CD4-positive, alpha-beta T cell treated with Interleukin-15 for 4 hours (primary cell): ENCODE measurements at regions not wholly inside any gene's neighbourhood (a gene's known extent, or its start where the extent isn't known, plus 50 kb on each side); places are given as distances from the start of the nearest gene placed in this dataset.

Source experiments
- DNase-seq: peaks from one replicate; pipeline ENCODE4 v3.0.0-alpha.2; 2020; ENCODE audit warnings: low spot score

DNA sequence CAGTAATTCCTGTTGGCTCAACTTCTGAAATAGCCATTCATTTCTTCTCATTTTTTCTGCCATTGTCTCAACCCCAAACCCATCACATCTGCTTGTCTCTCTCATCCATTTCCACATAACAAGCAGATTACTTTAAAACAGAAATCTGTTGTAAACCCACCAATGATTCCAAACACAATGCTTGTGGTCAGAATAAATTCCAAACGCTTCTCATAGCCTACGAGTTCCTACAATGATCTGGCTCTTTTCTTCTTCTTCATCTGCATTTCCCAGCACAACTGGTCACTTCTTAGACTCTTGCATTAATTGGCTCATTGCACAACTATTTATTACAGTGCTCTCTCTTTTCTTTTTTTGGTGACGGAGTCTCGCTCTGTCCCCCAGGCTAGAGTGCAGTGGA is 364.1 kb downstream of the GATA3 start:
- no peak for DNase-seq

DNA sequence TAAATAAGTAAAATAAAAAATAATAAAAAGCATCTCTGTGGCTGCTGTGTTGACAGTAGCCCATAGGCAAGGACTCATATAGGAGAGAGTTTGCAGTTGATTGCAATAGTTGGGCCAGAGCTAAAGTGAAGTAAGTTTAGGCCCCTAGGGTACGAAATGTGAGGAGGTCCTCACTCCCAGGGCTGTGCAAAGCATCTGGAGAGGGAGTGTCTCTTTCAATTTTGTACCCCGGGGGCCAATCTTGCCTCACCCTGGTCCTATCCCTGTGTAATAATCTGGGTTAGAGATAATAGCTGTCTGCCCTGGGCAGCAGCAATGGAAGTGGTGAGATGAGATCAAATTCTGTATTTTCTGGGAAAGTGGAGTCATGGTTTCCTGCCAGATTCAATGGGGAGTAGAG is 365.7 kb downstream of the GATA3 start:
- DNase-seq, result no peak

DNA sequence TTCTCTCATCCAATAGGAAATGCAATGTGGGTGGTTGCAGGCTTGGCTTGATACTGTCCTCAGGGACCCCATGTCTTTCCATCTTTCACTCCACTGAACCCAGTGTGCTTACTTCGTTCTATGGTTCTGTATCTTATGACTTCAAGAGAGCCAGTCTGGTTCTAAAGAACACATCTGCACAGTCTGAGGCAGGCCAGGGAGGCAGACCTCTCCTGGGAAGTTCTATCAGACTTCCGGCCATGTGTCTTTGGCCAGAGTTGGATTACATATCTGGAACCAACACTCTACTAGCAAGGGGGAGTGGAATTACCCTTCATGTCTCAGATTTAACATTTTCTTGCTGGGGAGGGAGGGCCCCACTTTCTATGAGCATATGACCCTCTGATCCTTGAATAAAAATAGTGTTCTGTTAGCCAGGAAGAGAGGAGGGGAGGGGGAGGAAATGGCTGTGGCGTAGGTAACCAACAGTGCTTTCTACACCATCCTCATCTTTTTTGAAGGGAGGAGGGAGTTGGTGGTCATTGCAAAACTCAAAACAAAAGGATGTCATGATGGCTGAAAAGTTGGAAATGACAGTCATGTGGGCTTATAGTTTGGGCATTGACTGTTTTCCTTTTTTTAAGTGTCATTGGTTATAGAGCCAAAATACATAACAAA is 370.2 kb downstream of the GATA3 start:
- no peak for DNase-seq

DNA sequence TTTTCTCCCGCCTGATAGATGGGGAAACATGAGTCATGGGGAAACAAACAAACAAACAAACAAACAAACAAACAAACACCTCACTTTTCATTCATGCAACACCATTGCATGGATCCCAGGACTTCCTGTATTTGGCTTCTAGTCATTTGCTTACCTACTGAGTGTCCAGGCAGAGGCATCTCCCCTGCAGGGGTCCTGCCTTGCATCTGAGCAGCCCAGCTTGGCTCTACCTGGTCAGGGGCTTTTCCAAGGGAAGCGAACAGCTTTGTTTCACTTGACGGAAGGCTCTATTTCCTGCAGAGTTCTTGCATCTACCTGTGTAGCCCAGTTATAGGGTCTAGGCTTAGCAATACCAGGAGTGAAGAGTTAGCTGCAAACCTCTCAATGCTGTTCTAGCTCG is 374.2 kb downstream of the GATA3 start:
- DNase-seq, result no peak

DNA sequence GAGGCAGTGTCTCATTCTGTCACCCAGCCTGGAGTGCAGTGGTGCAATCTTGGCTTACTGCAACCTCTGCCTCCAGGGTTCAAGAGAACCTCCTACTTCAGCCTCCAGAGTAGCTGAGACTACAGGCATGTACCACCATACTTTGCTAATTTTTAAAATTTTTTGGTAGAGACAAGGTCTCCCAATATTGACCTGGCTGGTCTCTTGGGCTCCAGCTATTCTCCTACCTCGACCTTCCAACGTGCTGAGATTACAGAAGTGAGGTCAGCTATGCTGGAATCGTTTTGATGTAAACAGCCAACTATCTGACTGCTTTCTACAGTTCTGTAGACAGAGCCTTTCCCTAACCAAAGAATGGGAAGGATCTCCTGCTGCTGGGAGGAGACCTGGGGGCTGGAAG is 375.8 kb downstream of the GATA3 start:
- no peak for DNase-seq

DNA sequence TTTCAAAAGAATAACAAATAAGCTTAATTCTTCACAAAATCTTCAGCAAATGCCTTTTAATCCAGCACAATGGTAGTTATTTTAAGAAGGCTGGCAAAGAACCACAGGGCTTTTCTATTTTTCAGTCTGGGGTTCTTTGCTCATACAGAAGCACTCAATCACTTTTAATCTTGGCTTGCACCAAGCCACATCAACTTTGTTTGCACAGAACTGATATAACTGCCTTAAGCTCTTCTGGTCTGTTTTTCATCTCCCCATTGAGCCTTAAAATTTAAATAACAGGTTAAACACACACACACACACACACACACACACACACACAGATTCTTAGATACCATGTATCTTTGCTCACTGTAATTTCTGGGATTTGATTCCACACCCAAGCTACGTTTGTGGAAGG is 377.0 kb downstream of the GATA3 start:
- DNase-seq, result no peak

DNA sequence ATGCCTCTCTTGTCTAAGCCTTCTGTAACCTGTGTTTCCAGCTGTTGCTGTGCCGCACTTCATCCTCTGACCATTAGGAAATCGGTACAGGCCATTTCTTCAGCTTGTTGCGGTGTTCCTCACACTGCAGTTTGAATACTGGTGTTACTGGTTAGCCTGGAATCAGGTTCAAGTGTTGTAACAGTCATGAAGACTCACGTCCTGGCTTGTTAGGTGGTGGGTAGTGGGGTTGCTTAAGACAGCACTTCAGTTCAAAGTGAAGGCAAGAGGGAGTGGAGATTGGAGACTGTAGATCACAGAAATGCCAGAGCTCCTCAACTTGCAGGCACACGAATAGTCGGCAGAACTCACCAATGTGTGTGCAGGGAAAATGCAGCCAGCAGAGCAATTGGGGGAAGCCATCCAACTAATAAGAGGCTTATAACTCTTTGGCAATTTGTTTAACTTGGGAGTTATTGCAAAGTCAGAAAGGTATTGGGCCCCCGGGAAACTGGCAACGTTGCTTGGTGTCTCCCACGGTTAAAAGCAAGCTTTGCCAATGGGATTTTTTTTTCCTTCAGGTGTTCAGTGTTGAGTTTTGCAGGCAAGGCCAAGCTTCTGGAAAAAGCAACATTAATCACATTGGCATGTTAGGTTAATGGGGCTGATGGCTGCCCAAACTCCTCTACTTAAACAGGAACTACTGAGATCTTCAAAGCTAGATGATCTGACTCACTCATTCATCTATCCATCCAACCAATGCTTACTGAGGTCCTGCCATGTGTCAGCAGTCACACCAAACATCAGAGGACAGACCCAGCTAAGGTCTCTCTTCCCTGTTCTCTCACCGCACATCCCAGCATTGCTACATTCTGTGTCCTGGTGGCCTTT is 380.9 kb downstream of the GATA3 start:
- no peak for DNase-seq

DNA sequence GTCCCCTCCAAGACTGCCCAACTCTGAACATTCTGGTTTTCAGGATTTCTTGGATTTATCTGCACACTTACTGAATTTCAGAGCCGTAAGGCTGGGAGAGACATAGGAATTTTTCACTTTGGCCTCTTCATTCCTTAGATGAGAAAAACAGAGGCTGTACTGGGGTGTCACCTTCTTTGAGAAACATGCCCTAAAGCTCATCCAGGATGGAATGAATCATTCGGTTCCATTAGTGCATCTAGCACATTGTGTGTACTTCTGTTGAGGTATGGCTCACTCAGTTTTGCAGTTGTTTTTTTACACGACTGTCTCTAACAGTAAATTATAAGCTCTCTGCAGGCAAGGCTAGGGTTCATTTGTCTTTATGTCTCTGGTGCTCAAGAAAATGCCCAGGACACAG is 383.4 kb downstream of the GATA3 start:
- no peak for DNase-seq

DNA sequence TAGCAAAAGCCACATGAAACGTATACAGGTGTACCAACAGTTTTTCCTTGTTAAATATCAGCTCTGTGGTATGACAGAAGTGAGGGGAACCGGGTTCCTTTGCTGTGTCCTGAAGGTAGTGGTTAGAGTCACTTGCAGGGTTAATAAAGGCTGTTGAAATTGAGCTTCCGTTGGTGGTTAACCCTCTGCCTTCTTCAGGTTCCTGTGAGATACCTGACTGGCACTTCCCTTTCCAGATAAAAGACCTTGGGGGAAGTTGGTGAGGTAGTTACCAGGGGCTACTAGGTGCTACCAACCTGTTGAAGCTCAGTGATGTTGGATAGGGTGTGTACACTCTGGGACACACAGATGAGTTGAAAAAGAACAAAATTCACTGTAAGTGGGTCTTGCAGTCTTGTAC is 384.1 kb downstream of the GATA3 start:
- peak; percentile 43 for DNase-seq

DNA sequence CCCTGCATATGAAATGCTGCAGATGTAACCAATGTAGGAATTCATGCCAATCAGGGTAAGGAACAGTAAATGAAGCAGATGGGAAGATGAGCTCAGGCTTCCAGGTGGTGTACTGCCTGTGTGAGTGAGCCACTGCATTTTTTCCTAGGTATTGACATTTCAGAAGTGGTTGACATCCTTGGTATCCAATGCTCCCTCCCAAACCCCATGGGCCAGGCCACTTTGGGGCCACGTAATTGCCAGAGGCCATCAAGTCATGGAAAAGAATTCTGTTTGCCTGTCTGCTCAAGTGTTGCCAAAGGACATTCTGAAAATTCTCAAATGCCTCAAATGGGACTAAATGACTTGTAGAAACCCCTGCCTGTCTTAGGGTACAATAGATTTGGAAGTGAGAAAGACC is 384.6 kb downstream of the GATA3 start:
- no peak for DNase-seq

DNA sequence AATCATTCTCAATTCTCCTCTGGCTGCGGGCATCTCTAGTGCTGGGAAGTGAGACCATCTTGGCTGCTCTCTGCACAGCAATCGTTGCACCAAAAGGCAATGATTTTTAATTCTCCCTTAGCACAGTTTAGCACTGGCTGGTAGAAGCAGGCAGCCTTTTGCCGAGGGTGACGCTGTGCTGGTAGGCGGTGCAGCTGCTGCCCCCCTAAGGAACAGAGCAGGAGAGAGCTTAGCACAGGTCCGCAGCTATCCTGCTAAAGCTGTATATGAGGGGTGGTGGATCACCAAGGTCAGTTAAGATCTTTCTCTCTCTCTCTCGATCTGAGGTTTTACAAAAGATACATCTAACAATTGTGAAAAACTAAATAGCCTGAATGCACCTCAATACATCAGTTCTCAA is 390.1 kb downstream of the GATA3 start:
- DNase-seq, result peak; percentile 47

DNA sequence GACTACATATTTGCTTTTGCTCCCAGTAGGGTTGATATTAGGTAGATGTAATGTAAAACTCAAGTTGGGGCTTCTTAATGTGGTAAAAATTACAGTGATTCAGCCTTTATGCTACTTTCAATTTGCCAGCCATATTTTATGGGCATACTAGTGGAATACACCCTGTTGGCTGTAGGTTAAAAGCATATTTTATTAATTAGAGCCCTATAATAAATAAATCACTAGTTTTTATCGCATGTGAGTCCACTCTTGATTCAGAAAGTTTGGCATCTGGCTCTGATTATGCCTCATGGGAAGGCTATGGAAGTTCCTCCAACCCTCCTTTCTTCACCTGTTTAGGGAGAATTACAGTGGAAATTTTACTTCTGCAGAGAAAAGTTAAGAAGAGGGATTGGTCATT is 390.9 kb downstream of the GATA3 start:
- DNase-seq, result no peak

DNA sequence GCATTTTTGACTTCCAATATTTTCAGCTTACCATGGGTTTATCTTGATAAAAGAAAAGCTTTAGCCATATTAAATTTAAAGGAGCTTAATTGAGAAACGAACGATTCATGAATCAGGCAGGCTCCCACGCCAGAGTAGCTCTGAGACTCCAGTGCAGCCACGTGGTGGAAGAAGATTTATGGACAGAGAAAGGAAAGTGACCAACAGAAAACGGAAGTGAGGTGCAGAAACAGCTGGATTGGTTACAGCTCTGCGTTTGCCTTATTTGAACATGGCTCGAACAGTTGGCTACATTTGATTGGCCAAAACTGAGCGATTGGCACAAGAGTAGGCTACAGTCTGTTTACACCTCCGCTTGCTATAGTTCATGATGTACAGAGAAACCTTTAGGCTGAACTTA is 395.4 kb downstream of the GATA3 start:
- DNase-seq, result no peak

DNA sequence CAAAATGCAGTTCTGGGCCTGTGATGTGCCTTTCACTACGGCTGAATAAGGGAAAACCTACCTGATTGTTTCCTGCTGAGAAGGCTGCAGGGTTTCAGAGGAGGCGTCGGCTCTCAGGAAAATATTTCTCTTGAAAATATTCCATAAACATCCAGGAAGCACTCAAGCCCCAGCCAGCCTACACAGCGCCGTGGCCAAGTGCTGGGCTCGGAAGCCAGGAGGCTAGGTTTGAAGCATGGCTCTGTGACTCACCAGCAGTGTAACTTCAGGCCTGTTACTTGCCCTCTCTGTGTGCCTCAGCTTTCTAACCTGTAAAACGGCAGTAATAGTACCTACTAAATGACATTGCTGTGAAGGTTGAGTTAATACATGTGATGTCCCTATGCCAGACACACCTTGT is 399.1 kb downstream of the GATA3 start:
- no peak for DNase-seq

DNA sequence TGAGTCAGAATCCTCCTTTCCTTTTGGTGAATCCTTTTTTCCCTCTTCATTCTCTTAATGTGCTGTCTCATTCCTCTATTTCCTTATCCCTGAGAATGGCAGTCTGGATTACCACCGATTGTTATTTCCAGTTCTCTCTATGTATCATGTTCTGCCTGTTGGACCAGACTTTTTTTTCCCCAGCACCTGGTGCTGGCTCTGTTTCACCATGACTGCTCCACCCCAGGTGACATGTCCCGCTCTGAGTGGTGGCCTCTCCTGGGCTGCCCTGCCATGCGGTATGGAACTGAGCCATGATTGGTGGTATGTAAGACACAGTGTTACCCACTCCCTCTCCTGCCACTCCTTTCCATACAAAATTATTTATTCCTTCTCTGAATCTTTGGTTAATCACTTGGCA is 399.9 kb downstream of the GATA3 start:
- DNase-seq, result no peak

DNA sequence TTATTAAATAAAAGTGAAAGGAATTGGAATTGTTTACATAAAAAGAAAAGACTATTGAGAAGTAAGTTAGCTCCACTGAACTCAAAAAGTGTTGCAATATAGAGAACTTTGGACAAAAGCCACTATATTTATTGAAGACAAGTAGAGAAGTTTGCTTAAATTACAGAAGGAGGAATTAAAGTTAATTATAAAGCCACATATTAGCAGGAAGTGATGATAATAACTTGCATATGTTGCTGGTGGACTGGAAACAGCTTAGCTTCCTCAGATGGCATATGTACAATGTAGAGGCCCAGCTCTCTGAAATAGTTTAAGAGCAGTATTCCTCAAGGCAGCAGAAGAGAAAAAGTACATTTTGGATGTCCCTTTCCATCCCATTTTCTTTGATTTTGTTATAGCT is 400.7 kb downstream of the GATA3 start:
- DNase-seq, result no peak

DNA sequence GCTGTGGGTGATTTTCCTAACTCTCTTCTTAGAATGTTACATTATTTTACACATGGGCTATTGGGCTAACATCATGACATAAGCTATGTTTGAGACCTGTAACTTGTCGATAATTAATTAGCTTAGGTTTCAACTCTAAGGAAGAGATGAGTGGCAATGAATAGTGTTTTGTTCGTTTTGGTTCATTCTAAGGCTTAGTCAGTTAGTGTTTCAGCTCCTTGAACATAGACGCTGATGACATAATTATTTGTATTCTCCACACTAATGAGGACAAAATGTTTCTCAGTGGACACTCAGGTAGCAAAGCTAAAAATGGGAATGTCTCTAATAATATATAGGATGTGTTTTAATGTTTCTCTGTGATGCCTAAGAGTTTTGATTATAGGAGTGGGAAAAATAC is 401.9 kb downstream of the GATA3 start:
- DNase-seq, result no peak

DNA sequence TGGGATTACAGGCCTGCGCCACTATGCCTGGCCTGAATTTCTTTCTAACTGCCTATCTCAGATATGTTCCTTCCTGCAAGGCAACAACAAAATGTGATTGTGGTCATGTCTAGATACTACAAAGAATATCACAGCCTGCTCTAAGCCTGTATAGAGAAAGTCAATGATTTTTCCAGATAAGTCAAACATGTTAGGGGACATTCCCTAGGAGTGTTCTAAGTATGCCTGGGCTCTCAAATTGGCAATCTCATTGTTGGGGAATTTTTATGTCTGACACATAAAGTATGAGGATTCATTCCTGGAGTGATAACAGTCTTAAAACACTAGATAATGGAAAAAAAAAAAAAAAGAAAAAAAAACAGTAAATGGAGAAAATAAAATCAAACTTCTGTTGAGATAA is 406.1 kb downstream of the GATA3 start:
- DNase-seq, result no peak

DNA sequence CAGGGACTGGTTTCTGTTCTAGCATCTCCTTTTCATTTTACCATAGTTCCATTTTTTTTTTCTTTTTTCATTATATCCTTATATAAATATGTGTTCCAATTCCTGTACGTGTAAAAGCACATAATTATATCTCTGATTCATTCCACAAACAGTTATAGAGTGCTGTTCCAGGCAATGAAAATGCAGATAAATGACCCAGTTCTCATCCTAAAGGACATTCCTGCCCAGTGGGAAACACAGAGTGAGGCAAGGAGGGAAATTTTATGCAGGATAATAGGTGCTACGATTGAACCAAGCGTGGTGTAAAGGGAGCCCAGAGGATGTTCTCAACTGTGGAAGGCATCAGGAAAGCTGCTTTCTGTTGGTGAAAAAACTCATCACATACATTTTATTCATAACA is 408.1 kb downstream of the GATA3 start:
- no peak for DNase-seq

DNA sequence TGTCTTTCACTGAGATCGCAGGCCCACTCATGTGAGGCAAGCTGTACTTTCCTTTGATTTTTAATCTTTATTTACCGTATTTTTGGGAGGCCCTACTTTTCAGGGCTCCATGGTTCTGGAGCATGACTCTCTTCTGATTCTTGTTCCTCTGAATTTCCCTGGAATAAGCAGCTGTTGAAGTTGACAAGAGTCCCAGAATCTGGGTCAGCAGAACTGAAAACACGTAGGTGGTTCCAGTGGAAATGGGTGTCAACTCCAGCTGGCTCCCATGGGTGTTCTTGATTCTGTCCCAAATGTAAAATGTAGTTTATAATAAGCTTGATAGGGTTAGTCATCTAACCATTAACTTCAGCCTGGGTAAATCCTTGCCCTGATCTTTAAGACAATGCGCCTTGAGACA is 409.4 kb downstream of the GATA3 start:
- DNase-seq, result no peak

DNA sequence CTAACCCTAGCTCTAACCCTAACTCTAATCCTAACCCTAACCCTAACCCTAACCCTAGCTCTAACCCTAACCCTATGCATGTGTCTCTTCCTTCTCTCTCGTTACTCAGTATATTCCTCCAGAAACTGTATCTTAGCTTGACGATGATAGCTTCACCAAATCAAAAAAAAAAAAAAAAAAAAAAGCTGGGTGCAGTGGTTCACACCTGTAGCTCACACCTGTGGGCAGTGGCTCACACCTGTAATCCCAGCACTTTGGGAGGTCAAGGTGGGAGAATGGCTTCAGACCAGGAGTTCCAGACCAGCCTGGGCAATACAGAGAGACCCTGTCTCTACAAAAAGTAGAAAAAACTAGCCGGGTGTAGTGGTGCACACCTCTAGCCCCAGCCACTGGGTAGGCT is 414.0 kb downstream of the GATA3 start:
- no peak for DNase-seq

DNA sequence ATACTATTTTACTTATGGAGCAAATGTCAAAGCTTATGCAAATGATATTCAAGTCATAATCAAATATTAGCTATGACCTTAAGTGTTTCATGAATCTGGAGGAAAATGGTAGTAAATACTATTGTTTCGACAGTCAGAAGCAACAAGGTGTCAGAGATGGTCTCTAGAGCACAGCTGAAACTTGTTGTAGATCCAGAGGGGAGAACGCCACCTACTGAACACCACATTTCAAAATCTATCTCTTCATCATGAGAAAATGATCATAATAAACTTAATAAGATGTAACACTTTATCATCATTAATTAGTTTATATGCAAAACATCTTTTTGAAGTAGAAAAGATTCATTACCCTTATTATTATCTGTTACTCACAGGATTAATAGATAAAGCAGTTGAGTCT is 418.7 kb downstream of the GATA3 start:
- DNase-seq, result peak; percentile 57

DNA sequence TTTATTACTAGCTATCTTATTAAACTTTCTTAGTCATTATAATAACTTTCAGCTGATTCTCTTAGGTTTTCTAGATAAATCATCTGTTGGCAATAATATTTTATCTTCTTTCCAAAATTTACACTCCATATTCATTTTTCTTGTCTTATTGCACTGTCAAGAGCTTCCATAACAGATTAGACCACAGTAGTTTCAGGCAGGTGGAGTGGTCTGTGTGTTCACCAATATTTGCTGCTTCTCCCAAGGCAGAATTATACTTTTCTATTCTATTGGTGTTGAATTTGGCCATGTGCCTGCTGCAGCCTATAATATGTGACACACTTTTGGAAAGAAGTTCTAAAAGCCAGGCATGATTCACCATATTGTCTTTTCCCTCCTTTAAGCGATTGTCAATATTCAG is 422.8 kb downstream of the GATA3 start:
- DNase-seq, result no peak
